ENCODE measurements at regions not wholly inside any gene's neighbourhood (a gene's known extent, or its start where the extent isn't known, plus 50 kb on each side); places are given as distances from the start of the nearest gene placed in this dataset.

DNA sequence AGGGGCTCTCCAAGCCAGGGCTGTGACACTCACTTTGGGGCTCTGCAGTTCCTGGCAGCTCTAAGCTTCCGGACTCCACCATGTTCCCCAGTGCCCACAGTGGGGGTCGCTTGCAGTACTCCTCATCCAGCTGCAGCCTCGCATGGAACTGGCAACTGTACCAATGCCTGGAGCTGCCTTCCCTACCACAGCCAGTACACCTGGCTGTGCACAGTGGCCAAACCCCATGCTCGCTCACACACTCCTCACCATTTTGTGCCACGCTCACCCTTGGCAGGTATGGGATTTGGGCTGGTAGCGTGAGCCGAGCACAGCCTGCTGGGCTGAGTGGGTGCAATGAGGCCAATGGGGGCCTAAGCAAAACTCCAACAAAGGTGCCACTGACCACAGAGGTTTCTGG lies 1369.9 kb downstream of the KCNT2 start:
- DNase-seq (ENCODE audit: low spot score) = no peak
- no peaks in the 10 kb centered on the region for H3K36me3 ChIP-seq (ENCODE audit: insufficient read depth, low read length)
- no peak overlapping the region for H2AFZ ChIP-seq (ENCODE audit: low read length)
- no peaks in the 10 kb centered on the region for H3K4me1 ChIP-seq (ENCODE audit: insufficient read depth, low read length, poor library complexity, severe bottlenecking)
- ChIA-PET CTCF (ENCODE audit: unreplicated experiment) (no interaction called here), POLR2A (no interaction called here)
- no peak overlapping the region for H3K4me3 ChIP-seq (ENCODE audit: low read depth, low read length, poor library complexity, severe bottlenecking)
- H3K4me2 ChIP-seq (ENCODE audit: low read length) = no peak overlapping the region
- intact Hi-C loops (cut with micrococcal nuclease; ENCODE audit: unreplicated experiment) = no loop called here
- no peaks in the 10 kb centered on the region for H3K9me3 ChIP-seq (ENCODE audit: low read length)
- no peaks in the 10 kb centered on the region for H3K9me2 ChIP-seq (ENCODE audit: insufficient read depth, low read length)
- TF ChIP-seq EZH2phosphoT487 (IDR thresholded peaks at IDR 0.05; ENCODE audit: borderline replicate concordance, low read depth, low read length) = no peak
- TF ChIP-seq, protein P1, sequence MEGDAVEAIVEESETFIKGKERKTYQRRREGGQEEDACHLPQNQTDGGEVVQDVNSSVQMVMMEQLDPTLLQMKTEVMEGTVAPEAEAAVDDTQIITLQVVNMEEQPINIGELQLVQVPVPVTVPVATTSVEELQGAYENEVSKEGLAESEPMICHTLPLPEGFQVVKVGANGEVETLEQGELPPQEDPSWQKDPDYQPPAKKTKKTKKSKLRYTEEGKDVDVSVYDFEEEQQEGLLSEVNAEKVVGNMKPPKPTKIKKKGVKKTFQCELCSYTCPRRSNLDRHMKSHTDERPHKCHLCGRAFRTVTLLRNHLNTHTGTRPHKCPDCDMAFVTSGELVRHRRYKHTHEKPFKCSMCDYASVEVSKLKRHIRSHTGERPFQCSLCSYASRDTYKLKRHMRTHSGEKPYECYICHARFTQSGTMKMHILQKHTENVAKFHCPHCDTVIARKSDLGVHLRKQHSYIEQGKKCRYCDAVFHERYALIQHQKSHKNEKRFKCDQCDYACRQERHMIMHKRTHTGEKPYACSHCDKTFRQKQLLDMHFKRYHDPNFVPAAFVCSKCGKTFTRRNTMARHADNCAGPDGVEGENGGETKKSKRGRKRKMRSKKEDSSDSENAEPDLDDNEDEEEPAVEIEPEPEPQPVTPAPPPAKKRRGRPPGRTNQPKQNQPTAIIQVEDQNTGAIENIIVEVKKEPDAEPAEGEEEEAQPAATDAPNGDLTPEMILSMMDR (conservative IDR thresholded peaks at IDR 0.05; ENCODE audit: low read length) = no peak
- no TSS peak for BruUV-seq (replicated peaks)
- H3K79me2 ChIP-seq (ENCODE audit: insufficient read depth, low read depth, low read length) = no peaks in the 10 kb centered on the region
- no peaks in the 10 kb centered on the region for H4K20me1 ChIP-seq (ENCODE audit: insufficient read depth, low read length)
- H3K27ac ChIP-seq (ENCODE audit: low read depth, low read length, poor library complexity, severe bottlenecking) = no peak overlapping the region

DNA sequence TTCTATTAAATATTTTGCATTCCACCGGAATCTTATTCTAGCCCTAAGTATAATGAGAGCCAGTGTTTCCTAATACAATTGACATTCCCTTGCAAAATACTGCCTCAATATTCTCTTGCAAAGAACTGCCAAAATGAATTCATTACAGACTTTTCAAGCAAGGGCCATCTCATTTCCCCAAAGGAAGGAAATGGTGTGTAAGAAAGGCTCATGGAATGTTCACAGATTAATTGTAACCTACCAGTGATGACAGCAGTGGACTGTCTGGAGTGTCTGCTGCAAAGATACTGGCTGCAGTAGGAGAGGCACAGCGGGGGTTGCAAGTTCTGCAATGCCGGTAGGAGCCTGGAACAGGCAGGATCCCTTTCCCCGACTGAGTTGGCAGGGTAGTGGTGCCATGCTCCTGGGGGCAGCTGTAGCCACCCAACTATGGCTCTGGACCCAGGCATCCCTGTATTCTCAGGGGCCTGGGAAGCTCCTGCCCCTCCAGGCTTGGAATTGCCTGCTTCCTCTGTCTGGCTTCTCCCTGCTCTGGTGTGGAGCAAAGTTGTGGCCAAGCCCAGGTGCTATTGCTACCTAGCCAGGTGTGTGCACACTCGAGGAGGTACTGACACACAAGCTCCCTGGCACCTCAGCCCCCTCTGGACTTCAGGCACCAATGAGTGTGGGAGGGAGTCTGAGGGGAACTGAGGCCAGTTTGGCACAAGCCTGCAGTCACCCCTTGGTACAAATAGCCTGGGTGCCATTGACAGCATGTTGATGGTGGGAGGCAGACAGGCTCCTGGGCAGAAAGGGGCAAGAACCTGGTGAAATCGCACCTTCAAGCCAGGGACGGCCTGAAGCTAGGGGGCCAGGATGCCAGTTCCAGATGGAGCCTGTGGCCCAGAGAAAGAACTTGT lies 1371.0 kb downstream of the KCNT2 start:
- Histone ChIP-seq H3K4me2 (ENCODE audit: low read length) (no peak overlapping the region), H2AFZ (ENCODE audit: low read length) (no peak overlapping the region), H3K4me3 (ENCODE audit: low read depth, low read length, poor library complexity, severe bottlenecking) (no peak overlapping the region), H4K20me1 (ENCODE audit: insufficient read depth, low read length) (no peaks in the 10 kb centered on the region), H3K79me2 (ENCODE audit: insufficient read depth, low read depth, low read length) (no peaks in the 10 kb centered on the region), H3K9me3 (ENCODE audit: low read length) (no peaks in the 10 kb centered on the region), H3K36me3 (ENCODE audit: insufficient read depth, low read length) (no peaks in the 10 kb centered on the region), H3K27ac (ENCODE audit: low read depth, low read length, poor library complexity, severe bottlenecking) (no peak overlapping the region), H3K9me2 (ENCODE audit: insufficient read depth, low read length) (no peaks in the 10 kb centered on the region), H3K4me1 (ENCODE audit: insufficient read depth, low read length, poor library complexity, severe bottlenecking) (no peaks in the 10 kb centered on the region)
- intact Hi-C loops (cut with micrococcal nuclease; ENCODE audit: unreplicated experiment) = no loop called here
- no TSS peak for BruUV-seq (replicated peaks)
- no peak for DNase-seq (ENCODE audit: low spot score)
- TF ChIP-seq, protein P1 (conservative IDR thresholded peaks at IDR 0.05; ENCODE audit: low read length) = no peak
- TF ChIP-seq EZH2phosphoT487 (IDR thresholded peaks at IDR 0.05; ENCODE audit: borderline replicate concordance, low read depth, low read length) = no peak
- ChIA-PET POLR2A (no interaction called here), CTCF (ENCODE audit: unreplicated experiment) (no interaction called here)
